ENCODE measurements at regions not wholly inside any gene's neighbourhood (a gene's known extent, or its start where the extent isn't known, plus 50 kb on each side); places are given as distances from the start of the nearest gene placed in this dataset.

DNA sequence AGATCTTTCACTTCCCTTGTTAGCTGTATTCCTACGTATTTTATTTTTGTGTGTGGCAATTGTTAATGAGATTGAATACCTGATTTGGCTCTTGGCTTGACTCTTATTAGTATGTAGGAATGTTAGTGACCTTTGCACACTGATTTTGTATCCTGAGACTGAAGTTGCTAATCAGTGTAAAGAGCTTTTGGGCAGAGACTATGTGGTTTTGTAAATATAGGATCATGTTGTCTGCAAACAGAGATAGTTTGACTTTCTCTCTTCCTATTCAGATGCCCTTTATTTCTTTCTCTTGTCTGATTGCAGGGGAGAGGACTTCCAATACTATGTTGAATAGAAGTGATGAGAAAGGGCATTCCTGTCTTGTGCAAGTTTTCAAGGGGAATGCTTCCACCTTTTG, 160.3 kb upstream of the PCDH20 start:
- no peaks in the 10 kb centered on the region for H3K36me3 ChIP-seq (ENCODE audit: control insufficient read depth, insufficient read depth, low read length)
- no peak overlapping the region for H2AFZ ChIP-seq (replicated peaks; ENCODE audit: low read length, poor library complexity)

More for the DNA sequence above, 160.3 kb upstream of the PCDH20 start:
- CTCF ChIA-PET, result no interaction called here
- ATAC-seq (ENCODE audit: low read depth) (no peak), DNase-seq (no peak)
- Histone ChIP-seq H3K9me3 (ENCODE audit: control insufficient read depth, insufficient read depth, low read length) (no peaks in the 10 kb centered on the region), H2BK20ac (ENCODE audit: low read depth, low read length) (no peak overlapping the region), H3K79me1 (ENCODE audit: low read depth in 1 of 2, low read length in 2 of 2) (no peaks in the 10 kb centered on the region), H4K5ac (ENCODE audit: low read depth, low read length) (no peak overlapping the region), H2BK5ac (ENCODE audit: low read depth, low read length, poor library complexity, severe bottlenecking) (no peak overlapping the region), H3K4me3 (ENCODE audit: insufficient read depth, low read depth, low read length) (no peak overlapping the region), H3K14ac (replicated peaks; ENCODE audit: low read depth, low read length) (no peak overlapping the region), H3K9me1 (ENCODE audit: insufficient read depth, low read length) (no peaks in the 10 kb centered on the region), H3K4me2 (ENCODE audit: low read depth, low read length) (no peak overlapping the region), H3K9ac (ENCODE audit: low read depth, low read length) (no peak overlapping the region), H4K91ac (ENCODE audit: insufficient read depth, low read depth, low read length) (no peak overlapping the region), H3K56ac (ENCODE audit: extremely low read depth, insufficient read depth, low read length) (no peak overlapping the region), H4K20me1 (ENCODE audit: insufficient read depth, low read length) (no peaks in the 10 kb centered on the region), H2AK9ac (replicated peaks; ENCODE audit: low read depth, low read length, poor library complexity) (no peak overlapping the region), H2BK120ac (ENCODE audit: low read depth, low read length) (no peak overlapping the region), H3K4ac (ENCODE audit: low read depth, low read length) (no peak overlapping the region), H2BK15ac (ENCODE audit: low read depth, low read length) (no peak overlapping the region), H3K27me3 (ENCODE audit: control insufficient read depth, insufficient read depth, low read length) (no peaks in the 10 kb centered on the region), H3K4me1 (ENCODE audit: control insufficient read depth, insufficient read depth, low read length) (no peaks in the 10 kb centered on the region), H3K23ac (ENCODE audit: low read depth, low read length) (no peak overlapping the region), H4K8ac (ENCODE audit: low read depth in 2 of 2, low read length in 2 of 2) (no peak overlapping the region), H3K27ac (ENCODE audit: insufficient read depth, low read length) (no peak overlapping the region), H2AK5ac (ENCODE audit: low read depth, low read length) (no peak overlapping the region), H3K18ac (ENCODE audit: low read depth, low read length) (no peak overlapping the region)
- WGBS, 2 experiments (ENCODE audit: extremely low coverage in 2 of 2, insufficient read length in 1 of 2), result 50% methylated on average over 1 of the region's 1 CpG; no CpG with 5 or more reads in 1 of the 2 experiments
- intact Hi-C loops (cut with micrococcal nuclease), result no loop called here
- no TSS peak for BruUV-seq (replicated peaks)
- dilution Hi-C loops (cut with HindIII; ENCODE audit: low sequenced_read_pairs, unreplicated experiment), result no loop called here
- TF ChIP-seq RAD21 (IDR thresholded peaks at IDR 0.05; ENCODE audit: low read length), result no peak
- POLR2A ChIA-PET (ENCODE audit: unreplicated experiment), result no interaction called here
- in situ Hi-C loops (cut with MboI; ENCODE audit: low sequenced_read_pairs), result no loop called here
